CD4-positive, alpha-beta T cell treated with Interleukin-17A for 1 hour (primary cell): ENCODE measurements at regions not wholly inside any gene's neighbourhood (a gene's known extent, or its start where the extent isn't known, plus 50 kb on each side); places are given as distances from the start of the nearest gene placed in this dataset.

Experiments
- DNase-seq: peaks from one replicate; pipeline ENCODE4 v3.0.0-alpha.2; 2020

GRCh38 chr19:31670931-31671330, 321.7 kb upstream of the TSHZ3 start:
- no peak for DNase-seq

DNA sequence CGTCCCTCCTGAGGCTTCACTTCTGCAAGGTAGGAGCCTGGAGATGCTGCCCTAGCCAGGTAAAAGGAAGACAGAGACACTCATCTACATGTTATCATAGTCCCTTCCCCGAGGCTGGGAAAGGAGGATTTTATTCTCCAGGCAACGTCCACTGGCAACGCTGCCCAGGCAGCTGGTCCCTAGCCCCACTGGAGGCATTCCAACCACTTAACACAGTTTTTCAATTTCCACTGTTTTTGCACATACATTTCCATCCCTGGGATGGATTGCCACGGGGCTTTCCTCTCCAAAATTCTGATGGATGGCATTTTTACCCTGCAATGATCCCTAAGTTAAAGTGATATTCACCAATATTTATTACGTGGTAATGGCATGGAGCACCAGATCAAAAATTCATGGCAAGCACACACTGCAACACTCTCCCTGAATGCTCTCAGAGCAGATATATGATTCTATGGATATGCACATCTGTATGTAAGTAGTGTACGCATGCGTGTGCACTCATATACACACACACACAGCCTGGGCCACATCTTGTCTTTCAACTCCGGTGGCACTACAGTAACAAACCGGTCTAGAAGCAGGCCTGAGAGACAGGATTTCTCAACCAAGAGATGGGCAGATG, 322.3 kb upstream of the TSHZ3 start:
- DNase-seq = no peak

GRCh38 chr19:31674503-31675192, 325.4 kb upstream of the TSHZ3 start:
- DNase-seq = no peak

GRCh38 chr19:31675193-31675913, 326.1 kb upstream of the TSHZ3 start:
- no peak for DNase-seq

GRCh38 chr19:31676271-31677004, 327.2 kb upstream of the TSHZ3 start:
- no peak for DNase-seq

DNA sequence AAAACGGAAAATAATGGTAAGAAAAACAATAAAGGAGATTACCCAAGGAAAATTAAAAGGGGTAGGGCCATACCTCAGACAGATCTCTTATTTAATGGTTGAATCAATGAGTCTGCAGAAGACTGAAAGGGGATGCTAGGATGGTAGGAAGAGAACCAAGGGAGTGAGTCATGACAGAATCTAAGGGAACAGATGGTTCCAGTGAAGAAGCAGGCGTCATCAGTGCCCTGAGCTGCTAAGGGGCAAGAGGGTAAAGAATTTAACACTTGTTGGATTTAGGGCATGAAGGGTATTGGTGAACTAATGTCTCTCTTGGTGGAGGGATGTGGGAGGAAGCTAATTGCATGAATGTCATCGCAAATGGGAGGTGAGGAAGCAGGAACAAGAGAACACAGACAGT, 329.2 kb upstream of the TSHZ3 start:
- no peak for DNase-seq

- DNase-seq = no peak
These were observed 331.9 kb upstream of the TSHZ3 start for GRCh38 chr19:31681121-31681520.

- DNase-seq = no peak
These were observed 344.1 kb upstream of the TSHZ3 start for GRCh38 chr19:31693131-31693932.

DNA sequence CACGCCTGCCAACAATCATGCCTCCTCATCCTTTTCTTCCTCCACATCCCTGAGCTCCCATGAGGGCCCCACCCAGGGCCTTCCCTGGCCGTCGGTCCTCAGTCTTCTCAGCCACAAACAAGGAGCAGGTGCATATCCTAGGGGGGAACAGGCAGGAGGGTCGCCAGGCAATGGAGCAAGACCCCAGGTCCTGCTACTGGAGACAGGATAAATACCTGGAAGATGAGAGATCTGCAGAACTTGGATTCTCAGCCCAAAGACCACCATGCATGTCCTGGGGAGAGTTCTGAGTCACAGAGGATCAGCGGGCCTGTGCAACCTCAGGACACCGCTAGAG, 344.7 kb upstream of the TSHZ3 start:
- DNase-seq = no peak

DNA sequence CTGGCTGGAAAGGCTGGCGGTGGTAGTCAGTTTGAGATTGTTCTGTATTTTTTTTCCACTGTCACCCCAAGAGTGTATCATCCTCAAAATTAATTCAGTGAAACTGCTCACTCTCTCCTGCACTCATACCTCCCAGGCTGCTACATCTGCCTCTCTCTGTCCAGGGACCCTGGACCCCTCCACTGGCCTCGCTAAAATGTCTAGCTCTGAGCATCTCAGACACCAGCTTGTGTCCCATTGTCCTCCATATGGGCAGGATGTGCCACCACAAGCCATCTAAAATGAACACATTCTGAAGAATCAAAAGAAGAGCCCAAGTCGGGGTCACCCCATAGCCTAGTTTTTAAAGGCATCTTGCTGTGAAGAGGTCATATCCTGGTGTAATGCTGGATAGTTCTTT, 345.5 kb upstream of the TSHZ3 start:
- no peak for DNase-seq

- no peak for DNase-seq
These were observed 350.2 kb upstream of the TSHZ3 start for GRCh38 chr19:31699421-31699820.

DNA sequence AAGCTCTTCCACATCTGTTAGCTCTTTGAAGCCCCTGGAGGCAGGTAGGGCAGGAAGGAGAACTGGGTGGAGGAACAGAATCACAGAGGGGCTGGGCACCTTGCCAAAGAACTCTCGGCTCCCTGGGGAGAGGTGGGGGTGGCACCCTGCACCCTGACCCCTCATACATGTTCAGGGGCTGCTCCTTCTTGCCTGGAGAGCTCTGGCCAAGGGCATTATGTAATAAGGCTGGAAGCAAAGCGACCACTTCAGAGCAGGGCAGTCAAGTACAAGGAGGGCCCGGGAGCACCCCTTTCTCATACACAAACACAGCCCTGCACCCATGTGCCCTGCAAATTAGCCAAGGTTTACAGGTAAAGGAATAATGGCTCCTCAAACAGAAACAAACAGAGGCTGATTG, 351.9 kb upstream of the TSHZ3 start:
- DNase-seq = no peak

DNA sequence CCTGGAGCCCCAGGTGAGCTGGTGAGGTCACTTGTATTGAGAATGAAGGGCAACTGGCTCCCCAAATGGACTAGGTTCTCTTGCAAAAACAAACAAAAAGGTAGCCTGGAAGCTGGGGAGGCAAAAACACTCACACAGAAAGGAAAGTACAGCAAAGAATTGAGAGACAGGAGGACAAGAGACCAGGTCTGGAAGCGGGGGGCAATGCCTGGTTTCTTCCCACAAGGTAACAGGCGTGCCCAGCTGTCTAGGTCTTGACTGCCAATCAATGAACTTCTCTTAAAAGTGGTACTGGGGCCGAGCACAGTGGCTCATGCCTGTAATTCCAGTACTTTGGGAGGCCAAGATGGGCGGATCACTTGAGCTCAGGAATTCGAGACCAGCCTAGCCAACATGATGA, 356.4 kb upstream of the TSHZ3 start:
- no peak for DNase-seq

- DNase-seq = no peak
These were observed 356.9 kb upstream of the TSHZ3 start for GRCh38 chr19:31706131-31706530.

DNA sequence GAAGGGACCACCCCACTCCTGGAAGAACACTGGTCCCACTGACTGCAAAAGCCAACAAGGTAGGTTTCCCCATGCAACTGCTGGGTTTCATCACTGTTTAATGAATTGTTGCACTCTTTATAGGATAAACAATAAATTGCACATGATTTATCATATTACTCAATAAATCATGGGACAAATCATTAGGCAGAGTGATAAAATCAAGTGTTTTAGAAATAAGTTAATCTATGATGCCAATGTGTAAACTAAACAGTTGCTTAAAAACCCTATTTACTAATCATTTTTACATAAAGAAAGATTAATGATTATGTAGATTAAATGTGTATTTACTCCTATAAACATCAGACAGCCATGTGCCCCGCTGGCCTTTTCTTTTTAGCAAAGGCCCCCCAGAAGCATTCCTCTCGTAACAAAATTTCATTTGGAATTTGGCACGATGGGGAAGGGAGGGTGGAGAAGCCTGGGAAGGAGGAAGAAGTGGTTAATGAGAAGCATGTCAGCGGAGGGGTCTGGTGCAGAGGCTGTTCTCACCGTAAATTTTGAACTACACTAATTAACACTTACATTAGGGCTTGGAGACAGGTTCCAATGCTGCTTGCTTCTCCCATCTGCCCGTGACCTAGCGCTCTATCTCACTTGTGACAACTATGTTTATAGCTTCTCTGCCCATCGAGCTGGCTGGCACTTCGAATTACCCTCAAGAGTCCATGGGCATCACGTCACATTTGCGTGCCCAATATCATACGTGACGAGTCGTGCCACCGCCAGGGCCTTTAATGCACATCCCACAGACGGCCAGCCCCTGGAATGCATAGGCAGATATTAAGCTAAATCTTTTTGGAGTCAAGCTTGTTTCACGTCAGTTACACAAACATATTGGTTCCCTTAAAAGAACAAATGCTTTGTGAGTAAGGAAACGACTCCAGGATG, 357.7 kb upstream of the TSHZ3 start:
- no peak for DNase-seq

- no peak for DNase-seq
These were observed 359.3 kb upstream of the TSHZ3 start for GRCh38 chr19:31708520-31708919.

GRCh38 chr19:31709476-31709875, 360.2 kb upstream of the TSHZ3 start:
- no peak for DNase-seq

DNA sequence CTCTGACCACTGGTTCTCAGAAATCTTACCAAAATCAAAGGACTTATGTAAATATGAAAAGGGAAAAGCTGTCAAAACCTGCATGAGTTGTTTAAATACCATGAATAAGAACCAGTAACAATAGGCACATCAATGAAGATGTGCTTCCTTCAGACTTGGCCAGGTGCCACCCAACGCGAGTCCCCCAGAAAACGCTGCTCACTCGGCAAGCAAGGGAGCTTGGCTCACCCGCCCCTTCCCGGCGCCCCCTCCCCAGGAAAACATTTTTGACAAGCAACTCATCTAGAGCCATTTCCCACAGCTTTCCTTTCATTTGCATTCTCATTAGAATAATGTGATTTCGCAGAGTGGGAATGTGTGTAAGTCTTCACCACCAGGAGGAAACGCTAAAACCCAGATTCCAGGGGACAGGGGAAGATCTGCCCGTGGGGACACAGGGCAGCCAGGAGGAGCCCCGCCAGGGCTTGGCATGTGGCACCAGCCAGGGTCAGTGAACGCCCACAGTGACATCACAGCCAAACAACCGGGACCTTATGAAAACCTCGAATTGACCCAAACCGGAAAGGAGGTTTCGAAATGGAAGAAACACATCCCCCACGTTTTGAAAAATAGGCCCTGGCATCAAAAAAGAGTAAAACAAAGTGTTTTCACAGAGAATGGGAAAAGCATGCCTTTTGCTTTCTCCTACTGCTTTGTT, 366.2 kb upstream of the TSHZ3 start:
- DNase-seq = no peak

DNA sequence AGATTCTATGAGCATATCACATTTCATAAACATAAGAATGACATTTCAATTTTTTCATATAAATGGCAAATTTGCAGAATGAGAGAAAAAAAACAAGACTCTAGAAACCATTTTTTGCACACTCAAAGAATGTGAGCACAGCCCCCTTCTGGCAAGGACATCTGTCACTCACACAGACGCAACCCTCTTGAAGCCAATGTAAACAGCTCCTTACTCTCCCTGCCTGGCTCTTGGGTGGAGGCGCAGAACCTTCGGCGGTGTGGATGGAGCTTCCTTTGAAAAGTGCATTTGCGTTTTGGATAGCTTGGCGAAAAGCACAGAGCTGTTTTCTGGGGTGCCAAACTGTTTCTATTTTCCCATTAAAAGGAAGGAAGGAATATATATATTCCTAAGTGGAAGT, 367.6 kb upstream of the TSHZ3 start:
- no peak for DNase-seq

- no peak for DNase-seq
These were observed 368.2 kb upstream of the TSHZ3 start for GRCh38 chr19:31717269-31717923.

- no peak for DNase-seq
These were observed 368.8 kb upstream of the TSHZ3 start for GRCh38 chr19:31718032-31718431.
